ENCODE measurements at regions not wholly inside any gene's neighbourhood (a gene's known extent, or its start where the extent isn't known, plus 50 kb on each side); places are given as distances from the start of the nearest gene placed in this dataset.

DNA sequence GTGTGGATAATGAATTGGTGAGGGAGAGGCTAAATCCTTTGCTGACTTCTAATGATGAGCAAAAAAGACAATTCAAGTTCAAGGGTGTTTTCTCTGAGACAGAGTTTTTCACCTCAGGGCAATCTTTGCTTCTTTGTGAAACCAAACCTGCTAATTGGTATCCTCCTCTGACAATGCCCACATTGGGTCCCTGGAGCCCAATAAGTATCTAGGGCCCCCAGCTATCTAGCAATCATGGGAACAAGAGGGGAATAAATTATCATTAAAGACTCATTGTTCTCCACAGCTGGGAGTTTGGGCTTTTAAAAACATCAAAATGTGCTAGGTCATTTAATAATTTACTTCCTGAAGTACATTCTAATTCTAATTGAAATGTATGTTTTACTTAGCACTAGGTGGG lies 227.3 kb downstream of the TMEM167A start:
- DNase-seq (ENCODE audit: low read depth) = no peak

DNA sequence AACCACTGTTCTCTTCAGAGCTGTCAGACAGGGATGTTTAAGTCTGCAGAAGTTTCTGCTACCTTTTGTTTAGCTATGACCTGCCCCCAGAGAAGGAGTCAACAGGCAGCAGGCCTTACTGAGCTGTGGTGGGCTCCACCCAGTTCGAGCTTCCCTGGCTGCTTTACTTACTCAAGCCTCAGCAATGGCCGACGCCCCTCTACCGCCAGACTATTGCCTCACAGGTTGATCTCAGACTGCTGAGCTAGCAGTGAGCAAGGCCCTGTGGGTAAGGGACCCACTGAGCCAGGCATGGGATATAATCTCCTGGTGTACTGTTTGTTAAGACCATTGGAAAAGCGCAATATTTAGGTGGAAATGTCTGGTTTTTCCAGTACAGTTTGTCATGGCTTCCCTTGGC lies 229.6 kb downstream of the TMEM167A start:
- DNase-seq (ENCODE audit: low read depth) = peak; percentile 3

DNA sequence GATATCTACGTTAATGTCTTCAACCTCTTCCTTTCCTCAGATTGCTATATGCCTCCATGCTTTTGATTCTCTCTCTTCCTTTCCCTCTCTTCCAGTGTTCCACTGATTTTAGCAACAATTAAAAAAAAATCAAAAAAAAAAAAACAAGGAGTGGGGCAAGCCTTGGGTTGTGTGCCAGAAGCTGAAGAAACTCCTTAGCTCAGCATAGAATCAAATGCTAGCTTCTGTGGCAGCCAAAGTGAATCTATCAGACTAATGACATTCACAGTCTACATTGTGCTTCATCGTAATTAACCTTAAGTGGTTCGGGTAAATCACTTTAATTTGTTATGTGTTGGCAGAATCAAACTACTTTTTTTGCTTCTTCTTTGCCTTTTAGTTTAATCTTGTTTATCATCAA lies 237.3 kb downstream of the TMEM167A start:
- DNase-seq (ENCODE audit: low read depth) = no peak

DNA sequence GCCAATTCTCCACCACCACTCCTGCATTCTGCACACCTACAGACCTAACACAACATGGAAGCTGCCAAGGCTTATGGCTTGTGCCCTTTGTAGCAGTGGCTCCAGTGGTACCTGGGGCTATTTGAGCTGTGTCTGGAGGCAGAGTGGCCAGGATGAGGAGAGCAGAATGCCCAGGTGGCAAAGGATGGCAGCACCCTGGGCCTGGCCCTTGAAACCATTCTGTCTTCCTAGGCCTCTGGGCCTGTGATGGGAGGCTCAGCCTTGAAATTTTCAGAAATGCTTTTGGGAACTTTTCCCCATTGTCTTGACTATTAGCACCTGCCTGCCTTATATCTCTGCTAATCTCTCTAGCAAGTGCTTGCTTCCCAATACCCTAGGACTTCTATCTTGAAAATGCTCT lies 241.7 kb downstream of the TMEM167A start:
- DNase-seq (ENCODE audit: low read depth) = no peak

DNA sequence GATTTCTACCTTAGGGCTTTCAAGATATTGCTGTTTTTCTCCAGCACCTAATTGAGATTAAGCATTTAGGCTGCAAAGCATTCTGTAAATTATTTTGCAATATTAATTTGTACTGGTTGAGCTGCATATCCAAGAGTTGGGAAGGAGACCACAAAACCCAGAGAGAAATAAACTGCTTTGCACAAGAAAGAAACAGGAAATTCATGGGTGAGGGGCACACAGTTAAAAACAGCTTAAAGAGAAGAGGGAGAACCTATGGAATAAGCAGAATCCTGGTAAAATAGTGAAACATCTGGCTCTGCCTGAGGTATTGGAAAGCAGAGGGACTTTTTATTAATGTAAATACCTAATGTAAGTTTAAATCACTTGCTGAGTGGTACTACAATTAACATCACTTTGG lies 243.0 kb downstream of the TMEM167A start:
- no peak for DNase-seq (ENCODE audit: low read depth)

DNA sequence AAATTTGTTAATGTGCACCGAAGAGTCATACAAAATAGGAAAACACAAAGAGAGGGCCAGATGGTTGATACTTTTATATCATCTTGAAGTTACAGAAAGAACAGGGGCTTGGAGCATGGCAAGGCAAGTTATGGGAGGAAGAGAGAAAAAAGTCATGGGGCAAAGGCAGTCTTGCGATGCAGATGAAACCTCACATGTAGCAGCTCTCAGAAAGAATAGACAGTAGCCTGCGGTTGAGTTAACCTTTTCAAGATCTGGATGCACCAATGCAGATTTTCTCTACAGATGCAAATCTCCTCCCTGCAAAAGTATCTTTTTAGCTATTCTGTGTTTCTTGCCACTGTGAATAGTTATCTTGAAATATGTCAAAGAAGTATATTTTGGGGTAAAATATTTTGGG lies 243.9 kb downstream of the TMEM167A start:
- no peak for DNase-seq (ENCODE audit: low read depth)

DNA sequence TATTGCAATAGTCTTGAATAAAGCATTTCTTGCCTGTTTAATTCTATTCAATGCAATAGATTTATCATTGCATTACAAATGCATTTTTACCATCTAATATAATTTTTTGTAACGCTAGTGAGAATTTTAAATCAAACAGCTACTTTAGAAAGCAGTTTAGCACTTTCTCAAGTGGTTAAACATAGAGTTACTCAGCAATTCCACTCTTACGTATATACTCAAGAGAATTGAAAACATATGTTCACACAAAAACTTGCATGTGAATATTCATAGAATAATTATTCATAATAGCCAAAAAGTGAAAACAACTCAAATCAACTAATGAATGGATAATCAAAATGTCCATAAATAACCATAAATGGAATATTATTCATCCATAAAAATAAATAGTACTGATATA lies 244.7 kb downstream of the TMEM167A start:
- DNase-seq (ENCODE audit: low read depth) = no peak

DNA sequence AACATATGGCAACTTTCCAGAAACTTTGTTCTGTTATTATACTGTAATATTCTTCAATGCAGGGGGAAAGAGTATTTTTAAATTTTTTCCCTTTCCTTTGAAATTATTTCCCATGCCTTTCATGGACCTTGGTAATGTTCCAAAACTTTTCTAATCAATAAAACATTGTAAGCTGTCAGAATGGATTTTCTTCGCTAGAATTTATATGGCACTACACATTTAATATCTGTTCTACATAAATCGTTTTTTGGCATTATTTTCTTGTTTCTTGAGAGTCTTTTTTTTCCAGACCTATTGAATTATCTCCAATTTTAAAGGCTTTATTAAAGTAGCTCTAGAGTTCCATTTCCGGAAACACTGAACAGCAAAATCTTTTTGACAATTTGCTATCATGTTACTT lies 249.0 kb downstream of the TMEM167A start:
- no peak for DNase-seq (ENCODE audit: low read depth)

DNA sequence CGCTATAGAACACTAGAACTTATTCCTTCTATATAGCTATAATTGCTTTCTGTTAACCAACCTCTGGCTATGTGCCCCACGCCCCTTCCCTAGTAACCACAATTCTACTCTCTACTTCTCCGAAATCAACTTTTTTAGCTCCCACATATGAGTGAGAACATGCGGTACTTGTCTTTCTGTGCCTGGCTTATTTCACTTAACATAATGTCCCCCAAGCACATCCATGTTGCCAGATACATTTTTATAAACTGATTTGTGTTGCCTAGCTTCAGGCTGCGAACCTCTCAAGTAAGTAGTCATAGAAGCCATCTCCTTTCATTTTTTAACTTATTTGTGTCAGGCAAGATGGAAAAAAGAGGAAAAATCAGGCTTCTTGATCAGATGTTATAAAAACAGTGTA lies 249.5 kb downstream of the TMEM167A start:
- no peak for DNase-seq (ENCODE audit: low read depth)

DNA sequence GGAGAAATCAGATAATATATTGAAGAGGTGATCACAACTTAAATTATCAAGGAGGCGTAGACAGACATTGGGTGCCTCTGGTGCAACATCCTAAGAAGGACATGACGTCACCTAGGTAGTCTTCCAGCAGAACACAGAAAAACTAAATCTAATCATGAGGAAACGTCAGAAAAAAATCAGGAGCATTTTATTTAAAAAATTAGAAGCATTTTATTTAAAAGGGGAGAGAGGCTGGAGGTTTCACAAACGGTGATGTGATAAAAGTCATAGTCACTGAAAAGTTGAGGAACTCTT lies 254.6 kb downstream of the TMEM167A start:
- DNase-seq (ENCODE audit: low read depth) = no peak

DNA sequence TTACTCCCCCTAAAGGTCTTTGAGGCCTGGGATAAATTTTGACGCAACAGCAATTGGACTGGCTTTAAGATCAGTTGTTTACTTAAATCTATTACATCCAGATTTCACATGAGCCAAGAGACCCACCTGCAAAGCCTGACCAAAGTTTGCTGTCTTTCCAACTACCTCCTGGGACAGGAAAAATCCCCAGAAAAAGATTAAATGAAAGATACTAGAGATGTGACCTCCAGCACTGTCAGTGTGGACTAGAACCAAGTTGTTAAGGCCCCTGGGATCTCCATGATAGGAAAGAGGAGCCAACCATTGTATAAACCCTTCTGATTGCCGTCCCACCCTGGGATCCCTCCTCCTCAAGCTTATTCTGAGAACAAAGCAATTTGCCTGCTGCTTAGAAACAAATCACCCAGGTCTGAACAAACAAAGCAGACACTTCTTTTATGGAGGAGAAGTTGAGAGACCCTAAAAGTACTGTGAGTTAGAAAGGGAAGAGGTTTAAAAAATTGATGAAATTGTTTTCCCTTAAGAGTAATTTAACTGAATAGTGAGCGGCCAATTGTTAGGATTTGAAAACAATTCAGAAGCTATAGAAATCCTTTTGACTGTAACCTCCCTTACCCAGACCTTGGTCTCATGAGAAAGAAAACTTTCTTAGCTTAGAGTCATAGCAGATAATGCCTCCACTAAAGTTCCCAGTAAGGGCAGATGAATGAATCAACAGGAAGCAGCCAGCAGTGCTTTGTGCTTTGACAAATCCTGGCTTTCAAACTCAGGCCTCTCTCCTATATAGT lies 255.2 kb downstream of the TMEM167A start:
- DNase-seq (ENCODE audit: low read depth) = peak; percentile 51

DNA sequence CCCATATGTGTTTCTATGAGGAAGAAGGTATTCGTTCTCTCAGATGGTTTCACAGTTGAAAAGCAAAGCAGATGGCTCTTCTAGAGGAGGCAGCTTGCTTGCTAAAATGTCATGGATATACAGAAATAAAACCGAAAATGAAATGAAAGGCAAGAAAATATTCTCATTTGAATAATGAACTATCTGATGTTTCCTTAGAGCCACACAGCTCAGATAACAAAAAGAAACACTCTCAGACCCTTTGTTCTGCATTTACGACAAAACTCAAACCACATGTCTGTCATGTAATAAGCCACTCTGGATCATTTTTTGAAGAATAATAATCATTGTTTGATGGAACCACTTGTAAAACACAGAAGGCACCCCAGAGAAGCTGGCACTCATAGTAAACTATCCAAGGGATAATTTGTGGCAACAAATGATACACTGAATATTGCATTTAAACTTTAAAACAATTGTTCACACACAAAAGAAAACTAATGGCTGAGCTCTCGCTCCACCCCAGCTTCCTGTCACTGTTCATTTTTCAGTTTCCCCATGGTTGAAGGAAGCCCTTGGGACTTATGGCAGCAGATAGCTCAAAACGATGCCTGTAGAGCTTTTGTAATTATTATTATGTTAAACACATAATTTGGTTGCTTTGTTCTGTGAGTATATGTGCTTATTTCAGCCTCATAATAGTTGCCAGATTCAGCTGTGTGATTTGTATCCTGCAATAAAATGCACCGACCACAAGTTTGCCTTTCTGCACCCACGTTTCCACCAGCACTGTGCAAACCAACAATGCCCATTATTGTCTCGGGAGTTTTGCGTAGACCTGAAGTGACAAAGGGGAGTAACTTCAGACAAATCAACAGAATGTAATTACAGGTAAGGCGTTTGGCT lies 256.0 kb downstream of the TMEM167A start:
- DNase-seq (ENCODE audit: low read depth) = no peak

DNA sequence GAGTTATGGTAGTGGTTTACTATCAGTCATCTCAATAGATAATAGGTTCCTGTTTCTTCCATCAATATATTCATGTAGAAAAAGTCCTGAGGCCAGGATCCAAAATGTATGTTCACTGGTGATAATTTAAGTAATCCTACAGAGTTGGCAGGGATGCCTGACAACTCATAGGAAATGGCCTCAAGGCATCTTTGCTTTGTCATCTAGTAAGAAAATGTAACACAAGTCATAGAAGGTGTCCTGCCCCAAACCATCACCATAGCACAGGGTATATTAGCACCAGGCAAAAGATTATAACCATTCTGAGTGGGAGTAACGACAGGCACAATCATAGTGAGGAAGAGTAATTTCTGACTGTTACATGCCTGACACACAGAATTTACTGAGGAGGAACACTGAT lies 257.0 kb downstream of the TMEM167A start:
- no peak for DNase-seq (ENCODE audit: low read depth)

DNA sequence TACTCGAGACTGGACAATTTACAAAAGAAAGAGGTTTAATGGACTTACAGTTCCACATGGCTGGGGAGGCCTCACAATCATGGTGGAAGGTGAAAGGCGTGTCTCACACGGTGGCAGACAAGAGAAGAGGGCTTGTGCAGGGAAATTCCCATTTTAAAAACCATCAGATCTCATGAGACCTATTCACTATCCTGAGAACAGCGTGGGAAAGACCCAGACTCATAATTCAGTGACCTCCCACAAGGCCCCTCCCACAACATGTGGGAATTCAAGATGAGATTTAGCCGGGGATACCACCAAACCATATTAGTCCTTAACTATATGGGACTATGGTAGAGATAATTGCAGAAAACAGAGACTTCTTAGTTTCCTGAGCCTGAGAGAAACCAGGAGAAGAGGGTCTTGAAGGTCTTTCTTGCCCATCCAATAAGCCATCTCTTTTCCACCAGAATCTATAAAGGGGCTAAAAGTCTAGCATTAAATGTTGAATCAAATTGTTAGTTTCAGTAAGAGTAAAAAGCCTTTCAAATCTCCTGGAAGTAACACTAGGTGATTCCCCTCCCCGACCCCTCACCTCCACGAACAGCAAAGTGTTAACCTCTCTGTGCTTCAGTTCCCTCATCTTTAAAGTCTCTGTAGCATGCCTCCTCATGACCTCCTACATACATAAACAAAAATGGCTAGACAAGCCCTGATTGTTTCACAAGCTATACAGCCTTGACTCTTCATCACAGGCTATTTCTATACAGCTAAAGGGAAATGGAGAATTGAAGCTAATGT lies 259.1 kb downstream of the TMEM167A start:
- DNase-seq (ENCODE audit: low read depth) = no peak

DNA sequence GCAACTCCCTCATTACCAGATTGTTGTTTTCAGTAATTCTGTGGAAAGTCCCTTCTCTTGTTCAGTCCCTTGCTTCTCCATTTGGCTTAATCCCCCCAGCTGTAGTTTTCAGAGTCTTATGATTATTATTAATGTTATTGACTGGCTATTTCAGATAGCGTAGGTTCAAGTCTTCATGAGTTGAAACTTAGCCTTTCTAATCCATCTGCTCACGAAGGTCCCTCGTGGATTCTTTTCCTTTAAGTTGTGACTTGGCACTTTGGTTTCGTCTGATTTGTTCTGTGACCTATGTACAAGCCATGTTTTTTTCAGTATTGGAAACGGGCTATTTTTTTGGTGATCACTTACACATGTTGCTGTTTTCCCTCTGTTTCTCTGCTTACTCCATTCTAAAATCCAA lies 260.3 kb downstream of the TMEM167A start:
- no peak for DNase-seq (ENCODE audit: low read depth)

DNA sequence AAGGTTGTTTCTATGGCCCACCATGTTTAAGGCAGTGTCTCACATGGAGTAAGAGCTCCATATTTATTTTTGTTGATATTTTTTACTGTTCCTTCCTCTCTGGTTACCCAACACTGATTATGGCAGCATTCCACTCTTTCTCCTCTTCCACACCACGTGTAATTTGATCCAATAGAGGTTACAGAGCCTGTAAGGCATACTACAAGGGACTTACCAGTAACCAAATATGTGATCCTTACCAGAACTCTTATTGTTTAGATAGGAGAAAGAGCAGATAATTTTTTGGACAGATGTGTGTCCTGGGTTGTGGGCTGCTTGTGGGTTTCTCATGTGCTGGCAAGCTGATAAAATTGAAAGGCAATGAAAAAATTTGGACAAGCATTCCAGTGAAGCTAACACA lies 261.3 kb downstream of the TMEM167A start:
- DNase-seq (ENCODE audit: low read depth) = peak; percentile 80

DNA sequence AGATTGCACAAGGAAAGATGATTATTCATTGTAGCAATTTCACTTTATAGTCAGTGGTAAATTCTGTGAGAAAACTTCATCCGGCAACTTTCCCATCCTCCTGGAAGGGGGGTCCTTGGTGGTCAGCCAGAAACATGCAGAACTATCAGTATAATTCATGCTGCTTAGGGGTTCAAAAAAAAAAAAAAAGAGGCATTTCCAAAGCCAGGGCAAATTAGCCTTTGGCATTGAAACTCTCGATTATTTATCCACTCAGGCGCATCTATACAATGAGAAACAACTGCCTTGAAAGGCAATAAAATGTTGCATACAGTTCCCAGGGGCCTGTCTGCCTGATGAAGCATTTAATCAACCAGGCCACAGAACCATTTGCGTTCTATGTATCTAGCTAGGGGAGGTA lies 263.3 kb downstream of the TMEM167A start:
- DNase-seq (ENCODE audit: low read depth) = no peak

DNA sequence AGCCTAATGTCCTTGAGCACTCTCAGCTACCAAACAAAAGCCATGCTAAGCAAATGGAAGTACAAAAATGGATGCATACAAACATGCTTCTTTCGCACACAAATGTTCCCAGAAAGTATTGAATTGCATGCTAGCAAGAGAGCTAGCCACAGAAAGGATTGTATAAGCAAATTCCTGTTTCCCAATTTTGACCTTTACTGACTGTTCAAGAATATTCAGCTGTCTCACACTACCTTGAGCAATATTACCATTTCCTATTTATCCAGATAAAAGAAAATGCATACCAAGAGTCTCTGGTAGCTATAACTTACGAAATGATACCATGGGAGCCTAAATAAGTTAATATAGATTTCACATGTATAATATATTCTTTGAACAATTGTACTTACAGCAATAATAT lies 264.6 kb downstream of the TMEM167A start:
- DNase-seq (ENCODE audit: low read depth) = peak; percentile 79

DNA sequence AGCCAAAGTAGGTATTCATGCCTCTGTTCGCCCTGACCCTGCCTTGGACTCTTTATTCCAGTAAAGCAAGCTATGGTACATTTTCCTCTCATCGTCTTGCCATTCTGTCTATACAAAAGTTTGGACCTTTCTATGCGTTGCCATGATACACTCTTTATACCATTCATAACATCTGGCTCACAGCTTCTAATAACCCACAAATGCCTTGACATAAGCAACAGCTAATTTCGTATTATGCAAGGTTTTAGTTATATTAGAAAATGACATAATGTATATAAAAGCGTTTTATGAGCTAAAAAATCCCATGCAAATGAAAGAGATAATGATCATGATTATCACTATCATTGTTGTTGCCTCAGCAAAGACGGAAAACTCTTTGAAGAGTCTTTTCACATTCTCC lies 265.7 kb downstream of the TMEM167A start:
- no peak for DNase-seq (ENCODE audit: low read depth)

DNA sequence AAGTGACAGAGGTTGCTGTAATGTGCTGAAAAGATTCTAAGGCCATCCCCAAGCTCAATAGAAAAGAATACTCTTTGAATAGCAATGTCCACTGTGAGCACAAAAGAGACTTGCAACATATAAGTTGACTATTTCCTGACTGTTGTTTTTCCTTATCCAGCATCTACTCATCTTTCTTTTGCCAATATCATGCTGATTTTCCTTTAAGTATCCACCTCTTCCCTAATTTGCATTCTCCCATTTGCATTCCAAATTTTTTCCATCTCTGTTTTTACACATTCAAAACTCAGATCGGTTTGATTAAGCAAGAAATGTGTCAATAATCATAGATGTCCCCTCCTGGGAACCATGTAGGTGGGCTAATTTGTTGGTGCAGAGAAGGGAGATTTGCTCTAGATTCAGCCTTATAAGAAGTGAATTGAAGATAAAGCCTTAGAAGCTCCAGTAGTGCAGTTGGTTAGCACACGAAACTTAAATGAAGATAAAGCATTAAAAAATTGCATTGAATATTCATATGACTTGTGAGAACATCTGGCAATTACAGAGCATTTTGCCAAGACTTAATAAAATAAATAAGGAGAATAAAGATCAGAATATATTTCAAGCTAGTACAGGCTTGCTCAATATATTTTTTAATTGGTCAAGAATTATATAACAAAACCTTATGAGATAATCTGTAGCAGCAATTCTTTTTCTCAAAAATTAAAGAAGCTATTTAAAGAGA lies 267.6 kb downstream of the TMEM167A start:
- DNase-seq (ENCODE audit: low read depth) = no peak

DNA sequence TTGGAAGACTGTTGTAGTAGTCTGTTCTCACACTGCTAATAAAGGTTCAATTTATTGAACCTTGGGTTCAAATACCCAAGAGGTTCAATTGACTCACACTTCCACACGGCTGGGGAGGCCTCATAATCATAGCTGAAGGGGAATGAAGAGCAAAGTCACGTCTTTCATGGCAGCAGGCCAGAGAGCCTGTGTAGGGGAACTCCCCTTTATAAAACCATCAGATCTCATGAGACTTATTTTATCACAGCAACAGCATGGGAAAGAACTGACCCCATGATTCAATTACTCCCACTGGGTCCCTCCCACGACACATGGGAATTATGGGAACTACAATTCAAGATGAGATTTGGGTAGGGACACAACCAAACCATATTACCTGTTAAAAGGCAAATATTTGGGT lies 268.2 kb downstream of the TMEM167A start:
- peak; percentile 4 for DNase-seq (ENCODE audit: low read depth)

DNA sequence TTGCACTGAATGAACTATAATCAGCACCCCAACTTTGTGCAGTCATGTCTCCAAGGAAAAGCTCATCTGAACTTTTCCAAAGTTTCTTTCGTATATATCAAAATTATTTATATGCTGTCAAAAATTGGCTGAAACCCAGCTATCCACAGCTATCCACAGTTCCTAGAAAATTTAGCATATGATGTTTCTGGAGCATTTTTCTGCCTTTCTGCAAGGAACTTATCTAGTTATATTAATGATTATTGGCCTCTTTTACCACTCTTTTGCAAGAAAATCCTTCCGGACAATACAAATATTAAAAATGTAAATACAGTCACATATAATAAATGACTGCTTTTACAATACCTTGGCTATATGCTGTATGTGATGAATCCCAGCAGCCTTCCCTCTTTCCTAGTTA lies 270.2 kb downstream of the TMEM167A start:
- DNase-seq (ENCODE audit: low read depth) = no peak

Data from iris pigment epithelial cell (primary cell).